Endothelial cell (in vitro differentiated cells): ENCODE measurements at regions not wholly inside any gene's neighbourhood (a gene's known extent, or its start where the extent isn't known, plus 50 kb on each side); places are given as distances from the start of the nearest gene placed in this dataset.

Source experiments
- DNase-seq: peaks from one replicate; pipeline ENCODE4 v3.0.0; 2021; ENCODE audit warnings: low spot score
- H3K27ac Mint-ChIP-seq: one replicate; pipeline ENCODE4 v1.8.0; 2021; ENCODE audit warnings: mixed read lengths, inconsistent platforms; ENCODE audit not compliant: unreplicated experiment
- H3K27me3 Mint-ChIP-seq: one replicate; pipeline ENCODE4 v1.8.0; 2021; ENCODE audit warnings: mild to moderate bottlenecking, moderate library complexity, mixed read lengths, inconsistent platforms; ENCODE audit not compliant: unreplicated experiment
- H3K36me3 Mint-ChIP-seq: one replicate; pipeline ENCODE4 v1.8.0; 2021; ENCODE audit warnings: mild to moderate bottlenecking, low read depth, mixed read lengths, inconsistent platforms; ENCODE audit not compliant: unreplicated experiment
- H3K4me1 Mint-ChIP-seq: one replicate; pipeline ENCODE4 v1.8.0; 2021; ENCODE audit warnings: mild to moderate bottlenecking, mixed read lengths, inconsistent platforms; ENCODE audit not compliant: unreplicated experiment
- H3K4me3 Mint-ChIP-seq: one replicate; pipeline ENCODE4 v1.8.0; 2021; ENCODE audit warnings: mild to moderate bottlenecking, mixed read lengths, inconsistent platforms; ENCODE audit not compliant: unreplicated experiment
- H3K9me3 Mint-ChIP-seq: one replicate; pipeline ENCODE4 v1.8.0; 2021; ENCODE audit warnings: mixed read lengths, inconsistent platforms; ENCODE audit not compliant: unreplicated experiment
- CTCF ChIP-seq: fragments of 200-600 bp; sonication (generic); IDR thresholded peaks from one replicate; pipeline ENCODE4 v1.5.0; 2021; ENCODE audit warnings: antibody characterized with exemption; ENCODE audit not compliant: unreplicated experiment

- Mint-ChIP-seq H3K27me3 (no peaks in the 10 kb centered on the region), H3K4me3 (no peak overlapping the region), H3K4me1 (no peaks in the 10 kb centered on the region), H3K27ac (no peak overlapping the region), H3K36me3 (no peaks in the 10 kb centered on the region), H3K9me3 (no peaks in the 10 kb centered on the region)
- DNase-seq, result no peak
- no peak for TF ChIP-seq CTCF
Measured at GRCh38 chr20:60339738-60340137, 381.5 kb downstream of the CDH26 start.

GRCh38 chr20:60340232-60340631 is 382.0 kb downstream of the CDH26 start:
- H3K4me1 Mint-ChIP-seq, result no peaks in the 10 kb centered on the region
- no peak overlapping the region for H3K4me3 Mint-ChIP-seq
- H3K9me3 Mint-ChIP-seq, result no peaks in the 10 kb centered on the region
- no peaks in the 10 kb centered on the region for H3K27me3 Mint-ChIP-seq
- no peak overlapping the region for H3K27ac Mint-ChIP-seq
- no peaks in the 10 kb centered on the region for H3K36me3 Mint-ChIP-seq
- no peak for TF ChIP-seq CTCF
- DNase-seq, result no peak

GRCh38 chr20:60341062-60341461 is 382.8 kb downstream of the CDH26 start:
- no peak for DNase-seq
- Mint-ChIP-seq H3K4me1 (no peaks in the 10 kb centered on the region), H3K36me3 (no peaks in the 10 kb centered on the region), H3K4me3 (no peak overlapping the region), H3K27ac (no peak overlapping the region), H3K27me3 (no peaks in the 10 kb centered on the region), H3K9me3 (no peaks in the 10 kb centered on the region)
- TF ChIP-seq CTCF, result no peak

GRCh38 chr20:60345106-60345505 is 386.9 kb downstream of the CDH26 start:
- no peak for DNase-seq
- H3K27ac Mint-ChIP-seq, result no peak overlapping the region
- H3K9me3 Mint-ChIP-seq, result no peaks in the 10 kb centered on the region
- TF ChIP-seq CTCF, result no peak
- no peaks in the 10 kb centered on the region for H3K36me3 Mint-ChIP-seq
- no peaks in the 10 kb centered on the region for H3K4me1 Mint-ChIP-seq
- no peak overlapping the region for H3K4me3 Mint-ChIP-seq
- no peaks in the 10 kb centered on the region for H3K27me3 Mint-ChIP-seq

- H3K4me1 Mint-ChIP-seq, result no peaks in the 10 kb centered on the region
- H3K4me3 Mint-ChIP-seq, result no peak overlapping the region
- no peak overlapping the region for H3K27ac Mint-ChIP-seq
- no peak for DNase-seq
- TF ChIP-seq CTCF, result no peak
- H3K27me3 Mint-ChIP-seq, result no peaks in the 10 kb centered on the region
- H3K36me3 Mint-ChIP-seq, result no peaks in the 10 kb centered on the region
- H3K9me3 Mint-ChIP-seq, result no peaks in the 10 kb centered on the region
Measured at GRCh38 chr20:60349418-60349817, 391.2 kb downstream of the CDH26 start.
